NCI-H526 (cell line): ENCODE measurements at regions not wholly inside any gene's neighbourhood (a gene's known extent, or its start where the extent isn't known, plus 50 kb on each side); places are given as distances from the start of the nearest gene placed in this dataset.
A peak's percentile ranks its signal among the peaks of the same experiment; 100 is the strongest.
"Not testable (repeated sequence)": the region's sequence is repeated elsewhere in the genome, so short reads cannot be mapped to it uniquely, and the experiment has no call there.

Source experiments
- DNase-seq, 2 experiments: peaks; one replicate each; lab custom pipeline; 2025; lab: John Stamatoyannopoulos, UW

DNA sequence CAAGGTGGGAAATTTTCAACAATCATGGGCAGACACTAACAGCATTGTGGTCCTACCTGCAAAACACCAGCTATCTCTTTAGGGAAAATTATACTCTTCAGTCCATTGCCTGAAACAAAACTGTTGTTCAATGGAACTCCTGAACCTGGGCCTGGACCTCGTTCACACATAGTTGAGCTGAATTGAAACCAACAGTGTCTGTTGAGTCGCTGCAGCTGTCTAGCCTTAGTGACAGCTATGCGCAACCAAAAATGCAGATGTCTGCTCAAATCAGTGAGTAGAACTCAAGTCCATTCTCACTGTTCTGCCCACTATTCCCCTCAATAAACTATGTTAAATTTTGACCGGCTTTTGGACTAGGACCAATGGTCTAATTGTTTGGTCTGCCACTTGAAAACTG is 286.2 kb downstream of the TFAP2A start:
- no peak for DNase-seq

GRCh38 chr6:10122164-10122563 is 292.7 kb downstream of the TFAP2A start:
- DNase-seq = no peak

DNA sequence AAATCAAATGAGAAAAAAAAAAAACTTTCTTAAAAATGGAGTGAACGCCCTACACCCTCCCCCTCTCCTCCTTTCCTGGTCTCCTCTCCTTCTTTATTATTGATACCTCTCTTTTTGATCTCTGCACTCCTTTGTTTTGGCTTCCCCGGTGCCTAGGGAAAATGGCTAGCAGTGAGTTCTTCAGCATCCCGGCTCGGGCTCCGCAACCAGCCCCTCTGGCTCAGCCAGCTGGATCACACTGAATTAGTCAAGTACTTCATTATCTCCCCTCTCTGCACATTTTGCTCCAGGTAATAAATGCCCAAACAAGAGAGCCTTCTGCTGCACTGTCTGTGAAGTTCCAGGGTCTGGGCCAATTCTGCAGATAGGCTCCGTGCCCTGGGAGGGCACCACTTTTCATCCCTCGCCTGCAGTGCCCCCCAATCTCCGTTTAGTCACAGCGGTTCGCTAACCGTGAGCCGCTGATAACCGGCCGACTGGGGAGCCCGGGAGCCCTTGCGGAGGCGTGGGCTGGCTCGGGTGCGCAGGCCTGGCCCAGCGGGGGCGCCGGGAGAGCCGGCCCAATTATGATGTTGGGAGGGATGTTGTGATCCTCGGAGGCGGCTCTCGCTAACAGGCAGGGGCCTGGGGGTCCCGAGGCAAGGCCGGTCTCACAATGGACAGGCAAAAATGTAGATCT is 301.9 kb downstream of the TFAP2A start:
- DNase-seq = no peak

DNA sequence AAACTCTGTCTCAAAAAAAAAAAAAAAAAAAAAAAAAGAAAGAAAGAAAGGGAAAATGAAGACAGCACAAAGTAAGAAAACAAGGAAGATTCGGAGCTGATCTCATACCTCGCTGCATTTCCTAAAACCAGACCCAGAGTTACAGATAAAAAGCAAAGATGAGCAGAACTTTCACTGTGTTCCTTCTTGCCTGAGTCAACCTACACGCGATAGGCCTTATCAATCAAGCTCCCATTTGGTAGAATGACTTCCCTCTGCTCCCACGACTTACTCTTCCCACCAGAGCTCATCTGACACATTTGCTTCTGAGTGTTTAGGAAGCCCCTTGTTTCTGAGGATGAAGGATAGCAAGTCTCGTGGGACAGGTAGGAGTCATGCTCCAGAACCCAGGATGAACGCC is 302.9 kb downstream of the TFAP2A start:
- DNase-seq = no peak

GRCh38 chr6:10101551-10102252 is 313.2 kb downstream of the TFAP2A start:
- peak; percentile 84 to 88 for DNase-seq

- peak in 1 of 2 experiments; percentile 39 for DNase-seq
These were observed 315.2 kb downstream of the TFAP2A start for GRCh38 chr6:10099529-10100140.

- DNase-seq = peak; percentile 61 to 75
These were observed 315.9 kb downstream of the TFAP2A start for GRCh38 chr6:10098756-10099528.

DNA sequence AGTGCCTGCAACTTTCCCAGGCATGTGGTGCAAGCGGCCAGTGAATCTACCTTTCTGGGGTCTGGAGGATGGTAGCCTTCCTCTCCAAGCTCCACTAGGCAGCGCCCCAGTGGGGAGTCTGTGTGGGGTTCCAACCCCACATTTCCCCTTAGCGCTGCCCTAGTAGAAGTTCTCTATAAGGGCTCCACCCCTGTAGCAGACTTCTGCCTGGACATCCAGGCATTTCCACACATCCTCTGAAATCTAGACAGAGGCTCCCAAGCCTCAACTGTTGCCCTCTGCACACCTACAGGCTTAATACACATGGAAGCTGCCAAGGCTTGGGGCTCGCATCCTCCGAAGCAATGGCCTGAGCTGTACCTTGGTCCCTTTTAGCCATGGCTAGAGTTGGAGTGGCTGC is 321.6 kb downstream of the TFAP2A start:
- DNase-seq = no peak

DNA sequence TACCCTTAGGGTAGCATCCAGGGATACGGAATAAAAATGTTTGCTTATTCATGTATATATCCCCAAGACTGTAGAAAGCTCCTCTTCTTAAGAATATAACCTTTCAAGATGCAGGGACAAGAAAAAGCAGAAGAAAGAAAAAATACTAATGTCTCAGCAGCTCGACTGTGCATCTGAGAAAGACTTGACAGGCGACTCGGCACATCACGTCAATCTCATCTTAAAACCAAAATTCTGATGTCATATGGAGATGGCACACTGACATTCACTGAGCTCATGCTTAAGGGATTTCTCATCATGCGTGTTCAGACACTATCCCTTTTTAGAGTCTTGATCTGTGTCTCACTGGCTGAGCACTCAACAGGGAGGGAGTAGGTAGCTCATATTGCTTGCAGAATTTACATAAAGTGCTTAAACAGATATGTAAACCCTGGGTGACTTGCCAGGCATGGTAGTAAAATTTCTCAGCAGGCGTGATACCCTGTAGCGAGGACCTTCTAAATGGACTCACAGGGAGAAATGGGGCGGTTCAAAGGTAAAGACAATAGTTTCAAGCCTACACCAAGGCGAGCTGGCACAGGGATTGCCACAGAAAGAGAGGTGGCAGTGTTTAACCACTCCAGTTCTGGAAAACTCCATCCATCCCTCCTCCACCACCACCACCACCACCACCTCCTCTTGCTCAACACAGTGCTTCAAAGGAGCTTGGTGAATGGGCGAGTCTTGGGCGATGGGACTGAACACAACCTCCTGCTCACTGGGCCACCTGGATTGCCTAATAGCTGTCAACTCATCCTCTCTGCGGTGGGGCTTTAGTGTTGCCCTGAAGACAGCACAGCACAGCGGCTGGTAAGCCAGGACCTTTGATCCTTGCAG is 330.5 kb downstream of the TFAP2A start:
- DNase-seq = peak; percentile 88 to 89

- no peak for DNase-seq
These were observed 332.5 kb downstream of the TFAP2A start for GRCh38 chr6:10082385-10082784.

DNA sequence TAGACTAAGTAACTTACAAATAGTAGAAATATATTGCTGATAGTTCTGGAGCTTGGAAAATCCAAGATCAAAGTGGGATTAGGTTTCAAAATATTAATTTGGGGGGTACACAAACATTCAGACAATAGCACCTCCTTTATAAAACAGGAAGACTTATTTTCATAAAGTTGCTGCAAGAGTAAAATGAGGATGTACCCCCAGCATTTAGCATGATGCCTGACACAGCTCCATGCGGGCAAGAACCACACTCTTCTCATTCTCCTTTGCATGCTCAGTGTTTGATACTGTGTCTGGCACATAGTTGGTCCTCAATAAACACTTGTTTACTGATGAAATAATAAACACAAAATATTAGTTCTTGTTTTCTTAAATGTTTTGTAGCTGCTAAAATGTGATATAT is 332.9 kb downstream of the TFAP2A start:
- DNase-seq = no peak

- DNase-seq = no peak
These were observed 333.8 kb downstream of the TFAP2A start for GRCh38 chr6:10081075-10081474.

GRCh38 chr6:10080561-10080960 is 334.3 kb downstream of the TFAP2A start:
- no peak for DNase-seq

- DNase-seq = no peak
These were observed 336.3 kb downstream of the TFAP2A start for GRCh38 chr6:10078581-10078980.

GRCh38 chr6:10074726-10075125 is 340.1 kb downstream of the TFAP2A start:
- not testable (repeated sequence) for DNase-seq

DNA sequence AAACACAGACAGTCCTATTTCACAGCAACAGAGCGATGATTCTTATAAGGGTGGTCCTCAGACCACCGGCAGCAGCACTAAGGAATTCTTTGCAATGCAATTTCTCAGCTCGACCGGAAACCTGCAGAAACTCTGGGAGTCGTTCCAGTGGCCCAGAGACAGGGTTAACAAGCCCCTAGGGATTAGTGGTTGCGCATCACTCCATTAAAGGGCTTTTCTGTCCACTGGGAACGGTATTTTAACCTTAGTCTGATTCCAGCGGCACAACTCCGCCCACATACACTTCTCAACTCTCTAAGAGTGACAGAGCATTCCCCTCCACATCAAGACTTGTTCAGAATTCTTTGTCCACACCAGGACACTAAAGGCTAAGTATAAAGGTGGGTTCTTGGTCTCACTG is 341.5 kb downstream of the TFAP2A start:
- DNase-seq = no peak

DNA sequence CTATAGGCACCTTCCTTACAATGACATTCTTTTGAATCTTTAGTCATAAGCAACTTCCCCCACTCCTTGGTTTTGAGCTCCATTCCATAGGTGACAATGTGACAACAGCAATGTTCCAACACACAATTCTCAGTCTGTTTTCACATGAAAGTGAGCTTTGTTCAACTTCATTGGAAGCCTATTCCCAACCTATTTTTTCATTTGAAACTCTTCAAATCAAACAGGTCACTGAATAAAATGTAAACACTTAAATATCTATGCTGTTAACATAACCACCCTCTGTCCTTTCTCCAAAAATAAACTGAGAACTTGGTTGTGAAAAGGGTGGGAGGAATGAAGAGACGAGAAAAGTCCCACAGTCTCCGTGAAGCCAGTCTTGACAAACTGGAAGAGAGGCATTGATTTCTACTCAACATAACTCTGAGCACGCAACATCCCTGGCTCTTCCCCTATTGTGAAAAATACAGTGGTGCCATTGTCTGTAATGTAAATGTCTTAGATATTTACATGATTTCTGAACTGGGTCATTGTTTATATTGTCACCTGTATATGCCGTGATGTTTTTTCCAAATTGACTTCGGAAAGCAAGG is 343.1 kb downstream of the TFAP2A start:
- DNase-seq = peak; percentile 73 to 80

DNA sequence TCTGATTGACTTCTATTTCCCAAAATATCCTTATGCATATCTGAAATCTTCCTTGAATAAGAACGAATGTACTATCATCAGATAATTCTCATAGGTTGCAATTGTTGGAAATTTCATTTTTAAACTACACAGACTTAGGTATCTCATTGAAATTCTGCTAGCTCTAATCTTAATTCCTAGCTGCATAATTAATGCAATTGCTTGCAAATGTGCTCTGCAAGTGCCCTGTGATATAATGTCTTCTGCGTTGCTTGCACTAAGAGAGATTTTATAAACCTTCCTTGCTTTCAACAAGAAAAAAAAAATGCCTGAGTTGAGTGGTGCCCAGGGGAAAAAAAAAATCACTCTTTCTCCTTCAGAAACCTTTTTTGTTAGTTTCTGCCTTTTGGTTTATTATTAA is 354.9 kb downstream of the TFAP2A start:
- no peak for DNase-seq

- no peak for DNase-seq
These were observed 360.2 kb downstream of the TFAP2A start for GRCh38 chr6:10054672-10055071.

DNA sequence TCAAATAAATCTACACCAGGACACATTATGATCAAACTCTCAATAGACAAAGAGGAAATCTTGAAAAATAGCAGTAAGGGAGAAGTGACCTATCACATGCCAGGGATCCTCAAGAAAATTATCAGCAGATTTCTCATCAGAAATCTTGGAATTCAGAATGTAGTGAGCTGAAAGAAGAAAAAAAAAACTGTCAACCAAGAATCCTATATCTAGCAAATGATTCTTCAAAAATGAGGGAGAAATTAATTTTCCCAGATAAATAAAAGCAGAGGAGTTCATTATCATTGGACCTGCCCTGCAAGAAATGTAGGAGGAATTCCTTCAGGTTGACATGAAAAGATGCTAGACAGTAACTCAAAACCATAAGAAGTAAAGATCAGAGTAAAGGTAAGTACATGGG is 363.6 kb downstream of the TFAP2A start:
- DNase-seq = no peak
